ENCODE measurements at regions not wholly inside any gene's neighbourhood (a gene's known extent, or its start where the extent isn't known, plus 50 kb on each side); places are given as distances from the start of the nearest gene placed in this dataset.

- no peak for TF ChIP-seq IRF2 (CRISPR knock-in tag; IDR thresholded peaks at IDR 0.05; ENCODE audit: borderline replicate concordance, low read depth)
- no peak for TF ChIP-seq E2F4 (CRISPR knock-in tag; IDR thresholded peaks at IDR 0.05; ENCODE audit: borderline replicate concordance, low read depth)
- no peak for TF ChIP-seq TCF7 (CRISPR knock-in tag; IDR thresholded peaks at IDR 0.05; ENCODE audit: low read depth)
- no peak for TF ChIP-seq CBFB (CRISPR knock-in tag; IDR thresholded peaks at IDR 0.05; ENCODE audit: low read depth)
- no peak for TF ChIP-seq ZNF138 (CRISPR knock-in tag; conservative IDR thresholded peaks at IDR 0.05)
- TF ChIP-seq ZNF425 (CRISPR knock-in tag; conservative IDR thresholded peaks at IDR 0.05), result no peak
- no peak for TF ChIP-seq ZNF423 (CRISPR knock-in tag; IDR thresholded peaks at IDR 0.05)
- TF ChIP-seq MLX (CRISPR knock-in tag; IDR thresholded peaks at IDR 0.05), result no peak
- TF ChIP-seq ZNF416 (CRISPR knock-in tag; IDR thresholded peaks at IDR 0.05), result no peak
- no peak for TF ChIP-seq ATF1 (CRISPR knock-in tag; IDR thresholded peaks at IDR 0.05)
- no peak for TF ChIP-seq NFYB (CRISPR knock-in tag; conservative IDR thresholded peaks at IDR 0.05; ENCODE audit: low read depth)
- TF ChIP-seq JAZF1 (CRISPR knock-in tag; IDR thresholded peaks at IDR 0.05), result no peak
- no peak for TF ChIP-seq ZNF219 (CRISPR knock-in tag; IDR thresholded peaks at IDR 0.05; ENCODE audit: borderline replicate concordance)
- TF ChIP-seq ZSCAN18 (CRISPR knock-in tag; IDR thresholded peaks at IDR 0.05), result no peak
- no peak for TF ChIP-seq FOXP4 (CRISPR knock-in tag; IDR thresholded peaks at IDR 0.05)
- TF ChIP-seq CREB1 (CRISPR knock-in tag; IDR thresholded peaks at IDR 0.05), result no peak
- no peak for TF ChIP-seq JUN (CRISPR knock-in tag; IDR thresholded peaks at IDR 0.05)
- no peak for TF ChIP-seq STAT6 (CRISPR knock-in tag; conservative IDR thresholded peaks at IDR 0.05; ENCODE audit: low read depth)
- no peak for TF ChIP-seq GRHL2 (CRISPR knock-in tag; IDR thresholded peaks at IDR 0.05; ENCODE audit: insufficient replicate concordance, severe bottlenecking)
- Mint-ChIP-seq H3K27me3 (ENCODE audit: low read depth) (no peaks in the 10 kb centered on the region; the same call in 1 of the 2 replicates), H3K36me3 (no peaks in the 10 kb centered on the region), H3K4me1 (peaks cover 6% of the 10 kb centered on the region), H3K4me3 (no peak overlapping the region), H3K27ac (no peak overlapping the region), H3K9me3 (no peaks in the 10 kb centered on the region)
- ChIA-PET CTCF (no interaction called here), POLR2A (no interaction called here)
- no peak for DNase-seq (ENCODE audit: low spot score)
- ATAC-seq, result no peak
Measured at GRCh38 chr16:65487231-65487630, 365.4 kb upstream of the CDH11 start.

Measured in WTC11 (cell line).